HepG2 (cell line): ENCODE measurements at regions not wholly inside any gene's neighbourhood (a gene's known extent, or its start where the extent isn't known, plus 50 kb on each side); places are given as distances from the start of the nearest gene placed in this dataset.

ENCODE experiments used
- CTCF ChIP-seq: sonication (generic); formaldehyde crosslinking; IDR thresholded peaks from 2 replicates; pipeline ENCODE4 v1.5.0; 2020; ENCODE audit warnings: mild to moderate bottlenecking, missing genetic modification reagents, moderate library complexity
- DNMT1 ChIP-seq: sonication (generic); formaldehyde crosslinking; IDR thresholded peaks from 2 replicates; pipeline ENCODE4 v1.5.1; 2020; ENCODE audit warnings: mild to moderate bottlenecking, missing genetic modification reagents
- EZH2 ChIP-seq: conservative IDR thresholded peaks from 2 replicates; pipeline ENCODE4 v1.6.1; 2012; ENCODE audit warnings: mild to moderate bottlenecking, low read depth, low read length, moderate library complexity
- FOSL1 ChIP-seq: sonication (generic); formaldehyde crosslinking; IDR thresholded peaks from 2 replicates; pipeline ENCODE4 v1.9.0; 2021; ENCODE audit warnings: missing genetic modification reagents, borderline replicate concordance
- MEIS1 ChIP-seq: sonication (generic); formaldehyde crosslinking; IDR thresholded peaks from 2 replicates; pipeline ENCODE4 v1.9.0; 2021; ENCODE audit warnings: mild to moderate bottlenecking, missing genetic modification reagents, moderate library complexity, borderline replicate concordance
- MEIS2 ChIP-seq: sonication (generic); formaldehyde crosslinking; IDR thresholded peaks from 2 replicates; pipeline ENCODE4 v1.9.0; 2021; ENCODE audit warnings: mild to moderate bottlenecking, missing genetic modification reagents
- PATZ1 ChIP-seq: sonication (generic); formaldehyde crosslinking; IDR thresholded peaks from 2 replicates; pipeline ENCODE4 v1.4.0; 2020; ENCODE audit warnings: missing genetic modification reagents
- RAD21 ChIP-seq: fragments of 450-650 bp; formaldehyde crosslinking; IDR thresholded peaks from 2 replicates; pipeline ENCODE4 v1.5.0; 2020; ENCODE audit warnings: mild to moderate bottlenecking
- SMC3 ChIP-seq: IDR thresholded peaks from 2 replicates; pipeline ENCODE4 v1.6.1; 2011; ENCODE audit warnings: low read length, improper control_type of control experiment
- ZBTB20 ChIP-seq: sonication (generic); formaldehyde crosslinking; IDR thresholded peaks from 2 replicates; pipeline ENCODE4 v1.8.1; 2023; ENCODE audit warnings: missing genetic modification reagents, low read depth, mild to moderate bottlenecking, borderline replicate concordance
- ZNF639 ChIP-seq: conservative IDR thresholded peaks from 2 replicates; pipeline ENCODE4 v1.6.1; 2018; ENCODE audit warnings: missing genetic modification reagents
- ZNF740 ChIP-seq: sonication (generic); formaldehyde crosslinking; IDR thresholded peaks from 2 replicates; pipeline ENCODE4 v1.4.0; 2020; ENCODE audit warnings: missing genetic modification reagents
- ZNF879 ChIP-seq: sonication (generic); formaldehyde crosslinking; IDR thresholded peaks from 2 replicates; pipeline ENCODE4 v1.8.1; 2023; ENCODE audit warnings: missing genetic modification reagents

- TF ChIP-seq ZNF879 (CRISPR knock-in tag), result no peak
- no peak for TF ChIP-seq CTCF (CRISPR knock-in tag)
- TF ChIP-seq EZH2, result no peak
- no peak for TF ChIP-seq FOSL1 (CRISPR knock-in tag)
- TF ChIP-seq RAD21 (CRISPR knock-in tag), result no peak
- no peak for TF ChIP-seq DNMT1 (CRISPR knock-in tag)
- no peak for TF ChIP-seq ZNF639
- TF ChIP-seq SMC3, result no peak
- no peak for TF ChIP-seq MEIS2 (CRISPR knock-in tag)
- no peak for TF ChIP-seq PATZ1 (CRISPR knock-in tag)
- no peak for TF ChIP-seq MEIS1 (CRISPR knock-in tag)
- no peak for TF ChIP-seq ZNF740 (CRISPR knock-in tag)
- TF ChIP-seq ZBTB20, result no peak
Measured at GRCh38 chr3:170727754-170728153, 141.9 kb upstream of the SLC7A14 start.
